ENCODE measurements at regions not wholly inside any gene's neighbourhood (a gene's known extent, or its start where the extent isn't known, plus 50 kb on each side); places are given as distances from the start of the nearest gene placed in this dataset.

DNA sequence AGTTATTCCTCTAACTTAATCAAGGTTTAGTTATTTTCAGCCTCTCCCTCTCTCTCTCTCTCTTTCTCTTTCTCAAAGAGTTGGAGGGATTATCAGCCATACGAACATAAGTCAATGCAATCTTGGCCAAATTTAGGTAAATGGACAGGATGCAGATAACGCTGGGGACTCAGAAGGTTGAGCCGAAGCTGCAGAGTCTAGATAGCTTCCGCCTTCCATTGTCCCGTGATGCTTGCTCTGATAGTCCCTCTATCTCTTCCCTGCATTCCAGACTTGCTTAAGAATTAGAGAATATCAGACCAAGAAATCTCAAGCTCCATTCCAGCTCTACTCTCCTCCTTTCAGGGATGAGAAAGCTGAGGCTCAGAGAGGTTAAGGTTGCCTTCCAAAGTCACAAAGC, 502.8 kb upstream of the TNP1 start:
- intact Hi-C loops (cut with DNase I; ENCODE audit: low total_unique reads): no loop called here
- no peaks in the 10 kb centered on the region for H3K27me3 ChIP-seq
- no peaks in the 10 kb centered on the region for H3K36me3 ChIP-seq
- H3K9me3 ChIP-seq: no peaks in the 10 kb centered on the region
- TF ChIP-seq POLR2A (IDR thresholded peaks at IDR 0.05): no peak
- TF ChIP-seq, protein P1, sequence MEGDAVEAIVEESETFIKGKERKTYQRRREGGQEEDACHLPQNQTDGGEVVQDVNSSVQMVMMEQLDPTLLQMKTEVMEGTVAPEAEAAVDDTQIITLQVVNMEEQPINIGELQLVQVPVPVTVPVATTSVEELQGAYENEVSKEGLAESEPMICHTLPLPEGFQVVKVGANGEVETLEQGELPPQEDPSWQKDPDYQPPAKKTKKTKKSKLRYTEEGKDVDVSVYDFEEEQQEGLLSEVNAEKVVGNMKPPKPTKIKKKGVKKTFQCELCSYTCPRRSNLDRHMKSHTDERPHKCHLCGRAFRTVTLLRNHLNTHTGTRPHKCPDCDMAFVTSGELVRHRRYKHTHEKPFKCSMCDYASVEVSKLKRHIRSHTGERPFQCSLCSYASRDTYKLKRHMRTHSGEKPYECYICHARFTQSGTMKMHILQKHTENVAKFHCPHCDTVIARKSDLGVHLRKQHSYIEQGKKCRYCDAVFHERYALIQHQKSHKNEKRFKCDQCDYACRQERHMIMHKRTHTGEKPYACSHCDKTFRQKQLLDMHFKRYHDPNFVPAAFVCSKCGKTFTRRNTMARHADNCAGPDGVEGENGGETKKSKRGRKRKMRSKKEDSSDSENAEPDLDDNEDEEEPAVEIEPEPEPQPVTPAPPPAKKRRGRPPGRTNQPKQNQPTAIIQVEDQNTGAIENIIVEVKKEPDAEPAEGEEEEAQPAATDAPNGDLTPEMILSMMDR (IDR thresholded peaks at IDR 0.05): no peak
- DNase-seq: no peak
- H3K27ac ChIP-seq: peak overlapping the region; percentile 77 to 87
- peaks cover 11 to 20% of the 10 kb centered on the region in 2 donors for H3K4me1 ChIP-seq
- H3K4me3 ChIP-seq: no peak overlapping the region

DNA sequence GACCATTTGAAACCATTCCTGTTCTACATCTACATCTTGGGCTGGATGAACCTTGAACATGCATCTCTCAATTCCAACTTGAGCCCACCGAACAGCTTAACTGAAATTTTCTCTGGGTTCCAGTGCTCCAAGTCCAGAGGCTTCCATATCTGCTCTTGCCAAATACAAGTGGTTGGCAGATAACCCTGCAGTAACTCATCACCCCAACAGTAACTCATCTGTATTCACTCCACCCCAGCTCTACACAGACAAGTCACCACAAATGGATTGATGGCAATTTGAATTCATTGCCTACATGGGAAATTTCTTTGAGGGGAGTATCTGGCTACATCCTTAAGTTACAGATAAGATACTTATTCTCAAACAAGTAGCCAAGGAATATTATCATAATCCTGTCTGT, 502.4 kb upstream of the TNP1 start:
- H3K27ac ChIP-seq: peak overlapping the region; percentile 77 to 87

DNA sequence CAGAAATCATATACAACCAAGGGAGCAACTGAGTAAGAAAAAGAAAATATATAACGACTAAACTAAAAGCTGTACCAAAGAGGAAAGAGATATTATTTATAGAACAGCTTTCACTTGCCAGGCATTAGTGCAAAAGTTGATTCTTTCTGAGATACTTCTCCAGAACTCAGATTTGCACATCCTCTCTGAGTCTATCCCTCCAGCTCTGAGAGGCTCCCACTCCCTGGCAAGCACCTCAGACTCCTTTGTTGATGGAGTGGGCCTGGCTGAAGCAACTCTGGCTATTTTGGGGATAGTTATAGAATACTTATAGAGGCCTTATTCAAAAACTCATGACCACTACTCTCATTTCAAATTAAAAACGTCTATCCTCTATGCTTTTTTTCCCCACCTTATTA, 501.6 kb upstream of the TNP1 start:
- no peak overlapping the region for H3K4me3 ChIP-seq
- H3K4me1 ChIP-seq: peaks cover 11 to 25% of the 10 kb centered on the region in 2 donors
- intact Hi-C loops (cut with DNase I; ENCODE audit: low total_unique reads): no loop called here

More for the DNA sequence above, 502.4 kb upstream of the TNP1 start:
- no peaks in the 10 kb centered on the region for H3K9me3 ChIP-seq
- no peak for TF ChIP-seq POLR2A (IDR thresholded peaks at IDR 0.05)
- TF ChIP-seq, protein P1 (IDR thresholded peaks at IDR 0.05): no peak
- no peaks in the 10 kb centered on the region for H3K27me3 ChIP-seq
- peaks cover 11 to 20% of the 10 kb centered on the region in 2 donors for H3K4me1 ChIP-seq
- no peak overlapping the region for H3K4me3 ChIP-seq
- intact Hi-C loops (cut with DNase I; ENCODE audit: low total_unique reads): no loop called here
- no peak for DNase-seq
- H3K36me3 ChIP-seq: no peaks in the 10 kb centered on the region

DNA sequence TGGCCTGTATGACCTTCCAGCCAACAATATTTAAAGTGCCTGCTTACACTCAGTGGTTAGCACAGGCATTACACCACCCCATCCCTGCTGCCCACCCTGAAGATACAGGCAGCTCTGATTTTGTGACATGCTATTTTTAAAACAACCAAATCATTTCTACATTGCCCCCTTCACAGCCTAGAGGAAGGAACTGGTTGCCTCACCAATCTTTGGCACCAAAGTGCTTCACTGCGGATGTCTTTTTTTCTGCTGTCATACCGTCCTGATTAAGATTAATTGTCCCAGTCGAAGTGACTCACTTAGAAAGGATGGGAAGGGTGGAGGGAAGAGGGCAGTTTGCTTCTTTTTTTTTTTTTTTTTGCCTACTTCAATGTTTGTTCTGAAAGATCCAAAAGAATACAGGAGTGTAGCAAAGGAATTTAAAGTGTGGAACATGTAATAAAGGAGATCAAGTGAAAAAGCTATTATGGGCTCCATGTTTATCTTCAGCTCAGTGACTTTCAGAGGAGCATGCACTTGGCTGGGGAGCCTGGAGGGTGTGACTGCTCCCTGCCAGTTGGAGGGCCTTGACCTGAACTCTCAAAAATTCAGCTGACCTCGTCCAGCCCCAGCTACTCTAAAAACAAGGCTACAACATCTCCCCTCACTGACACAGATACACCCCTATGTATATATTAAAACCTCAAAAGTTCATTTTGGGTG, 501.1 kb upstream of the TNP1 start:
- TF ChIP-seq, protein P1 (IDR thresholded peaks at IDR 0.05): peak in 1 of 4 experiments; percentile 11
- no peak for TF ChIP-seq POLR2A (IDR thresholded peaks at IDR 0.05)
- Histone ChIP-seq H3K27me3 (no peaks in the 10 kb centered on the region), H3K27ac (peak overlapping the region; percentile 77 to 87), H3K9me3 (no peaks in the 10 kb centered on the region), H3K36me3 (no peaks in the 10 kb centered on the region), H3K4me1 (peaks cover 11 to 25% of the 10 kb centered on the region in 2 donors), H3K4me3 (no peak overlapping the region)
- peak; percentile 43 to 72 for DNase-seq
- intact Hi-C loops (cut with DNase I; ENCODE audit: low total_unique reads): no loop called here

More for the DNA sequence above, 501.6 kb upstream of the TNP1 start:
- H3K9me3 ChIP-seq: no peaks in the 10 kb centered on the region
- no peaks in the 10 kb centered on the region for H3K36me3 ChIP-seq
- peak; percentile 56 to 66 for DNase-seq
- no peaks in the 10 kb centered on the region for H3K27me3 ChIP-seq
- peak overlapping the region; percentile 77 to 87 for H3K27ac ChIP-seq
- TF ChIP-seq, protein P1 (IDR thresholded peaks at IDR 0.05): no peak

DNA sequence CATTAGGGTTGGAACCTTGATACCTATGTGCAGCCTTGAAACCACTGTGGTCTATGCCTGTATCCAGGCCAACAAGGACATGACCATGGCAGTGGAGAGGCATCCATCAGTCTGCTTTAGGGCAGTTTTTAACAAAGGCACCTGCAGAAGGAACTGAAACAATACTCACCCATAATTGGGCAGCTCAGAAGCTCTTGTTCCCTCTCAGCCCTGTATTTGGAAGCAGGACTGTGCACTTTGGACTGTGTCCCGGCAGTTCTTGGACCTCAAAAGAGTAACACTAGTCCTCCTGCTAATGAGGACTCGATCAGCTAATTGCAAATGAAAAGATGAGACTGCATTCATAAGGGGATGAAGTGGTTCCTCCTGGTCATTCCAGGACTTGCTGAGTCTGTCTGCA, 500.2 kb upstream of the TNP1 start:
- TF ChIP-seq POLR2A (IDR thresholded peaks at IDR 0.05): no peak
- TF ChIP-seq, protein P1 (IDR thresholded peaks at IDR 0.05): no peak
- Histone ChIP-seq H3K27me3 (no peaks in the 10 kb centered on the region), H3K4me1 (peaks cover 11 to 25% of the 10 kb centered on the region in 2 donors), H3K9me3 (no peaks in the 10 kb centered on the region), H3K4me3 (no peak overlapping the region), H3K36me3 (no peaks in the 10 kb centered on the region), H3K27ac (peak overlapping the region; percentile 77 to 87)
- intact Hi-C loops (cut with DNase I; ENCODE audit: low total_unique reads): no loop called here
- no peak for DNase-seq

Data from uterus (tissue), 3 donors.